ENCODE measurements at regions not wholly inside any gene's neighbourhood (a gene's known extent, or its start where the extent isn't known, plus 50 kb on each side); places are given as distances from the start of the nearest gene placed in this dataset.

- no peak overlapping the region for H3K27ac ChIP-seq (ENCODE audit: low read length)
- no peaks in the 10 kb centered on the region for H3K27me3 ChIP-seq (ENCODE audit: control insufficient read depth, insufficient read depth, low read length)
- no peaks in the 10 kb centered on the region for H3K4me1 ChIP-seq (ENCODE audit: control insufficient read depth, insufficient read depth, low read length)
- no peaks in the 10 kb centered on the region for H3K9me3 ChIP-seq (ENCODE audit: control insufficient read depth, low read depth, low read length)
- no peak overlapping the region for H3K4me3 ChIP-seq (ENCODE audit: low read length)
- H3K36me3 ChIP-seq (ENCODE audit: control insufficient read depth, insufficient read depth, low read length), result no peaks in the 10 kb centered on the region
- no peak for DNase-seq
These were observed 1108.1 kb downstream of the BRINP3 start for GRCh38 chr1:189369612-189370011.

GRCh38 chr1:189374816-189375215, 1102.8 kb downstream of the BRINP3 start:
- no peaks in the 10 kb centered on the region for H3K36me3 ChIP-seq (ENCODE audit: control insufficient read depth, insufficient read depth, low read length)
- 83% methylated on average over 1 of the region's 3 CpGs for WGBS (ENCODE audit: insufficient coverage, low lambda C conversion rate)
- H3K9me3 ChIP-seq (ENCODE audit: control insufficient read depth, low read depth, low read length), result no peaks in the 10 kb centered on the region
- H3K4me3 ChIP-seq (ENCODE audit: low read length), result no peak overlapping the region
- DNase-seq, result peak in 1 of 2 donors; percentile 0
- H3K27me3 ChIP-seq (ENCODE audit: control insufficient read depth, insufficient read depth, low read length), result no peaks in the 10 kb centered on the region
- H3K4me1 ChIP-seq (ENCODE audit: control insufficient read depth, insufficient read depth, low read length), result no peaks in the 10 kb centered on the region
- H3K27ac ChIP-seq (ENCODE audit: low read length), result no peak overlapping the region

DNA sequence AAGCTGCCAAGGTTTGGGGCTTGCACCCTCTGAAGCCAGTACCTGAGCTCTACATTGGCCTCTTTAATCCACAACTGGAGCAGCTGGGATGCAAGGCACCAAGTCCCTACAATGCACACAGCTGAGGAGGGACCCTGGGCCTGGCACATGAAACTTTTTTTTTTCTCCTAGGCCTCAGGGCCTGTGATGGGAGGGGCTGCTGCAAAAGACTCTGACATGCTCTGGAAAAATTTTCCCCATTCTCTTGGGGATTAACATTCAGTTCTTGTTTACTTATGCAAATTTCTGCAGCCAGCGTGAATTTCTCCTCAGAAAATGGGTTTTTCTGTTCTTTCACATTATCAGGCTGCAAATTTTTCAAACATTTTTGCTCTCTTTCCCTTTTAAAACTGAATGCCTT, 1072.2 kb downstream of the BRINP3 start:
- no peak overlapping the region for H3K4me3 ChIP-seq (ENCODE audit: low read length)
- H3K4me1 ChIP-seq (ENCODE audit: control insufficient read depth, insufficient read depth, low read length), result no peaks in the 10 kb centered on the region
- no peak overlapping the region for H3K27ac ChIP-seq (ENCODE audit: low read length)
- no peaks in the 10 kb centered on the region for H3K36me3 ChIP-seq (ENCODE audit: control insufficient read depth, insufficient read depth, low read length)
- no peaks in the 10 kb centered on the region for H3K27me3 ChIP-seq (ENCODE audit: control insufficient read depth, insufficient read depth, low read length)
- WGBS (ENCODE audit: insufficient coverage, low lambda C conversion rate), result 43% methylated on average over 1 of the region's 1 CpG
- no peaks in the 10 kb centered on the region for H3K9me3 ChIP-seq (ENCODE audit: control insufficient read depth, low read depth, low read length)
- no peak for DNase-seq

GRCh38 chr1:189409774-189410173, 1067.9 kb downstream of the BRINP3 start:
- Histone ChIP-seq H3K4me3 (ENCODE audit: low read length) (no peak overlapping the region), H3K27me3 (ENCODE audit: control insufficient read depth, insufficient read depth, low read length) (no peaks in the 10 kb centered on the region), H3K27ac (ENCODE audit: low read length) (no peak overlapping the region), H3K4me1 (ENCODE audit: control insufficient read depth, insufficient read depth, low read length) (no peaks in the 10 kb centered on the region), H3K9me3 (ENCODE audit: control insufficient read depth, low read depth, low read length) (no peaks in the 10 kb centered on the region), H3K36me3 (ENCODE audit: control insufficient read depth, insufficient read depth, low read length) (no peaks in the 10 kb centered on the region)
- 50% methylated on average over 1 of the region's 3 CpGs for WGBS (ENCODE audit: insufficient coverage, low lambda C conversion rate)
- DNase-seq, result no peak

DNA sequence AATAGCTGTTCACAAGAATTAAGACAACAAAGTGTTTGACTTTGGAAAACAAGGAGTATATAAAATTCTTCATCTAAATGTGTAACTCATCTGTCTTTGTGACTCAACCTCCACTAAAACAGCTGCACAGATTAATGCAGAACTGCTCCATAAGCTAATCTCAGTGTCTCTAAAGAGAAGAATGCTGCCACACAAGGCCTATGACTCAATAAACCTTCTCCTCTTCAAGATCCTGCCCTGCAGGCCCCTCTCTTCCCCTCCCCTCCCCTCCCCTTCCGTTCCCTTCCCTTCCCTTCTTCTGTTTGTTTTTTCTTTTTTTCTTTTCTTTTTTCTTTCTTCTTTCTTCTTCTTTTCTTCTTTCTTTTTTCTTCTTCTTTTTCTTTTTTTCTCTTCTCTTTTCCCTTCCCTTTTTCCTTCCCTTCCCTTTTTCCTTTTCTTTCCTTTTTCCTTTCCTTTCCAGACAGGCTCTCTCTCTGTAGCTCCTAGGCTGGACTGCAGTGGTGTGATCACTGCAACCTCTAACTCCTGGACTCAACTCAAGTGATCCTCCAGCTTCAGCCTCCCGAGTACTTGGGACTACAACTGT, 1052.8 kb downstream of the BRINP3 start:
- H3K27ac ChIP-seq (ENCODE audit: low read length), result no peak overlapping the region
- H3K4me1 ChIP-seq (ENCODE audit: control insufficient read depth, insufficient read depth, low read length), result no peaks in the 10 kb centered on the region
- no peaks in the 10 kb centered on the region for H3K36me3 ChIP-seq (ENCODE audit: control insufficient read depth, insufficient read depth, low read length)
- H3K4me3 ChIP-seq (ENCODE audit: low read length), result no peak overlapping the region
- H3K9me3 ChIP-seq (ENCODE audit: control insufficient read depth, low read depth, low read length), result no peaks in the 10 kb centered on the region
- WGBS (ENCODE audit: insufficient coverage, low lambda C conversion rate), result 60% methylated on average over 1 of the region's 2 CpGs
- no peaks in the 10 kb centered on the region for H3K27me3 ChIP-seq (ENCODE audit: control insufficient read depth, insufficient read depth, low read length)
- DNase-seq, result no peak

- H3K27ac ChIP-seq (ENCODE audit: low read length), result no peak overlapping the region
- no peaks in the 10 kb centered on the region for H3K4me1 ChIP-seq (ENCODE audit: control insufficient read depth, insufficient read depth, low read length)
- no peak overlapping the region for H3K4me3 ChIP-seq (ENCODE audit: low read length)
- no peaks in the 10 kb centered on the region for H3K9me3 ChIP-seq (ENCODE audit: control insufficient read depth, low read depth, low read length)
- H3K36me3 ChIP-seq (ENCODE audit: control insufficient read depth, insufficient read depth, low read length), result no peaks in the 10 kb centered on the region
- no peaks in the 10 kb centered on the region for H3K27me3 ChIP-seq (ENCODE audit: control insufficient read depth, insufficient read depth, low read length)
- DNase-seq, result peak in 1 of 2 donors; percentile 5
- 67% methylated on average over 1 of the region's 4 CpGs for WGBS (ENCODE audit: insufficient coverage, low lambda C conversion rate)
These were observed 1048.1 kb downstream of the BRINP3 start for GRCh38 chr1:189429610-189430009.

DNA sequence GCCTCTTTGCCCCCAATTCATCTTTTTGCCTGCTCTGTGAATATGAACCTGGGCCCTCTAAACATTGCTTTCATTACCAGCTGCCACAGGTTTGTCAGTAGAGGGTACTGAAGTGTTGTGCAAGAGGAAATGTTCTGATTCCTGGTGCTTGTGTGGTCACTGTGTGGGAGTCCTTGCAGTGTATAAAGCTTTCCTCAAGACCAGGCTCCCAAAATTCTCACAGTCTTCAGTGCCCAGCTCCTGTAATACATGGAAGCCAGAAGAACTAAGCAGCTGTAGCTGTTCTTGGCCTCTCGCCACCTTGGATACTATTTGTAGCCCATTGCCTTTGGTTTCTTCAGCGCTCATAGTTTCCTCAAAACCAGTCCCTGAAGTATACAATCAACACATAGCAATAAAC, 1046.2 kb downstream of the BRINP3 start:
- 83% methylated on average over 1 of the region's 2 CpGs for WGBS (ENCODE audit: insufficient coverage, low lambda C conversion rate)
- no peaks in the 10 kb centered on the region for H3K36me3 ChIP-seq (ENCODE audit: control insufficient read depth, insufficient read depth, low read length)
- DNase-seq, result no peak
- no peak overlapping the region for H3K4me3 ChIP-seq (ENCODE audit: low read length)
- H3K27me3 ChIP-seq (ENCODE audit: control insufficient read depth, insufficient read depth, low read length), result no peaks in the 10 kb centered on the region
- no peak overlapping the region for H3K27ac ChIP-seq (ENCODE audit: low read length)
- H3K9me3 ChIP-seq (ENCODE audit: control insufficient read depth, low read depth, low read length), result no peaks in the 10 kb centered on the region
- no peaks in the 10 kb centered on the region for H3K4me1 ChIP-seq (ENCODE audit: control insufficient read depth, insufficient read depth, low read length)

GRCh38 chr1:189432753-189433152, 1044.9 kb downstream of the BRINP3 start:
- no peak overlapping the region for H3K4me3 ChIP-seq (ENCODE audit: low read length)
- no peaks in the 10 kb centered on the region for H3K9me3 ChIP-seq (ENCODE audit: control insufficient read depth, low read depth, low read length)
- H3K36me3 ChIP-seq (ENCODE audit: control insufficient read depth, insufficient read depth, low read length), result no peaks in the 10 kb centered on the region
- no peaks in the 10 kb centered on the region for H3K27me3 ChIP-seq (ENCODE audit: control insufficient read depth, insufficient read depth, low read length)
- no peaks in the 10 kb centered on the region for H3K4me1 ChIP-seq (ENCODE audit: control insufficient read depth, insufficient read depth, low read length)
- no CpG with 5 or more reads among the region's 2 CpGs for WGBS (ENCODE audit: insufficient coverage, low lambda C conversion rate)
- DNase-seq, result no peak
- no peak overlapping the region for H3K27ac ChIP-seq (ENCODE audit: low read length)

DNA sequence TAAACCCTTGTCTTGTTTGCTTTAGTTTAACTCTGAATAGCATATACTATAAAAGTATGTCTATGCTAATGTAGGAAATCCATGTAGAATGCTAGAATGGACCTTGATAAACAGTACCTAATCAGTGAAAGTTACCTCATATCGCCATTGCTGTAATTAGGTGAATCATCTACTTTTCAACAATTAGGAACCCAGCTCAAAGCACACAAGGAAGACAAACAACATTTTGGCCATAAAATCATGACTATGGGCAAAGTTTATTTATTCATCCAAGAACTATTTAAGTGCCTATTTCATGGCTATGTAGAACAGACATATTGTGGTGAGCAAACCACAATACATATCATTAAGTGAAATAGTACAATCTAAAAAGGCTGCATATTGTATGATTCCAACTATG, 1043.2 kb downstream of the BRINP3 start:
- Histone ChIP-seq H3K9me3 (ENCODE audit: control insufficient read depth, low read depth, low read length) (no peaks in the 10 kb centered on the region), H3K27me3 (ENCODE audit: control insufficient read depth, insufficient read depth, low read length) (no peaks in the 10 kb centered on the region), H3K27ac (ENCODE audit: low read length) (no peak overlapping the region), H3K4me1 (ENCODE audit: control insufficient read depth, insufficient read depth, low read length) (no peaks in the 10 kb centered on the region), H3K36me3 (ENCODE audit: control insufficient read depth, insufficient read depth, low read length) (no peaks in the 10 kb centered on the region), H3K4me3 (ENCODE audit: low read length) (no peak overlapping the region)
- DNase-seq, result peak in 1 of 2 donors; percentile 7
- no CpG with 5 or more reads among the region's 1 CpG for WGBS (ENCODE audit: insufficient coverage, low lambda C conversion rate)

- no peak overlapping the region for H3K4me3 ChIP-seq (ENCODE audit: low read length)
- H3K4me1 ChIP-seq (ENCODE audit: control insufficient read depth, insufficient read depth, low read length), result no peaks in the 10 kb centered on the region
- H3K9me3 ChIP-seq (ENCODE audit: control insufficient read depth, low read depth, low read length), result no peaks in the 10 kb centered on the region
- H3K27me3 ChIP-seq (ENCODE audit: control insufficient read depth, insufficient read depth, low read length), result no peaks in the 10 kb centered on the region
- H3K27ac ChIP-seq (ENCODE audit: low read length), result no peak overlapping the region
- no peak for DNase-seq
- H3K36me3 ChIP-seq (ENCODE audit: control insufficient read depth, insufficient read depth, low read length), result no peaks in the 10 kb centered on the region
These were observed 1042.3 kb downstream of the BRINP3 start for GRCh38 chr1:189435398-189435797.

DNA sequence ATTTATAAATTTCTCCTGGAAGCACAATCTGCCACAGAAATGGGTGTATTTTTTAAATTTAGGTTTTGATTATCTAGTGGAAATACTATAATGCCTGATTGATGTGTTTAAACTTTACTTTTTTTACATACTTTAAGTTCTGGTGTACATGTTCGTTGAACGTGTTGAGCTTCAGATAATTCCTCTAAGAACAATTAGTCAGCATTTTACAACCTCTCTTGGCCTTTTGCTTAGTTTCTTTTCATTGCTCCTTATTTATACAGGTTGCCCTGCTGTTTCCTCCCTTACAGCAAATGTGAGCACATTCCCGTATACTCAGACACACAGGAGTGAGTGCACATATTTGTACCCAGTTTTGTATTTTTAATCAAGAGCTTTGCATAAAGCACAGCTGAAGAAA, 1038.9 kb downstream of the BRINP3 start:
- DNase-seq, result no peak
- WGBS (ENCODE audit: insufficient coverage, low lambda C conversion rate), result no CpG with 5 or more reads among the region's 3 CpGs
- Histone ChIP-seq H3K9me3 (ENCODE audit: control insufficient read depth, low read depth, low read length) (no peaks in the 10 kb centered on the region), H3K4me1 (ENCODE audit: control insufficient read depth, insufficient read depth, low read length) (no peaks in the 10 kb centered on the region), H3K4me3 (ENCODE audit: low read length) (no peak overlapping the region), H3K36me3 (ENCODE audit: control insufficient read depth, insufficient read depth, low read length) (no peaks in the 10 kb centered on the region), H3K27ac (ENCODE audit: low read length) (no peak overlapping the region), H3K27me3 (ENCODE audit: control insufficient read depth, insufficient read depth, low read length) (no peaks in the 10 kb centered on the region)
